PC-3 (cell line): ENCODE measurements at regions not wholly inside any gene's neighbourhood (a gene's known extent, or its start where the extent isn't known, plus 50 kb on each side); places are given as distances from the start of the nearest gene placed in this dataset.

Experiments
- ATAC-seq: fragments of 200-7000 bp; cut with Tn5 transposase; 2 replicates; pipeline ENCODE4 v1.9.1; 2020; ENCODE audit warnings: mild to moderate bottlenecking, moderate library complexity
- BruUV-seq: library from RNA; stranded (reverse); fragments of 400-500 nt; replicated peaks from 2 replicates; lab custom pipeline; 2021; lab: Mats Ljungman, UMichigan
- CTCF ChIA-PET: fragments of 300-600 bp; sonication (Branson Sonifier 250); formaldehyde crosslinking; loops from one replicate; lab custom pipeline; 2022; ENCODE audit warnings: antibody characterized with exemption; lab: Charles Lee
- POLR2A ChIA-PET: fragments of 300-600 bp; sonication (Branson Sonifier 250); formaldehyde crosslinking; loops from one replicate; lab custom pipeline; 2022; ENCODE audit warnings: antibody characterized with exemption; ENCODE audit not compliant: unreplicated experiment; lab: Charles Lee
- DNase-seq: peaks from one replicate; pipeline ENCODE4 v3.0.0-alpha.2; 2015
- H2AFZ ChIP-seq: fragments of 300-600 bp; sonication (generic); 2 replicates; pipeline ENCODE4 v1.6.0; 2016; ENCODE audit warnings: antibody characterized with exemption, low read length
- H3F3A ChIP-seq: fragments of 300-600 bp; sonication (generic); one replicate; pipeline ENCODE4 v1.6.0; 2017; ENCODE audit warnings: antibody characterized with exemption, low read length, control low read depth, mild to moderate bottlenecking; ENCODE audit not compliant: unreplicated experiment
- H3K27ac ChIP-seq: fragments of 300-600 bp; sonication (generic); 2 replicates; pipeline ENCODE4 v1.5.1; 2016; ENCODE audit warnings: mild to moderate bottlenecking, low read length
- H3K27me3 ChIP-seq: fragments of 300-600 bp; sonication (generic); 2 replicates; pipeline ENCODE4 v1.6.1; 2016; ENCODE audit warnings: low read length, mixed read lengths
- H3K36me3 ChIP-seq: fragments of 300-600 bp; sonication (generic); 2 replicates; pipeline ENCODE4 v1.6.1; 2016; ENCODE audit warnings: low read depth, mixed run types, low read length, mixed read lengths
- H3K4me1 ChIP-seq: fragments of 300-600 bp; sonication (generic); 2 replicates; pipeline ENCODE4 v1.5.1; 2016; ENCODE audit warnings: low read length; ENCODE audit not compliant: insufficient read depth
- H3K4me2 ChIP-seq: fragments of 300-600 bp; sonication (generic); 2 replicates; pipeline ENCODE4 v1.6.0; 2016; ENCODE audit warnings: low read length
- H3K4me3 ChIP-seq: fragments of 300-600 bp; sonication (generic); 2 replicates; pipeline ENCODE4 v1.5.1; 2016; ENCODE audit warnings: mild to moderate bottlenecking, low read length, mixed read lengths
- H3K79me2 ChIP-seq: fragments of 300-600 bp; sonication (generic); 2 replicates; pipeline ENCODE4 v1.6.1; 2017; ENCODE audit warnings: low read length, mixed read lengths
- H3K9ac ChIP-seq: fragments of 300-600 bp; sonication (generic); 2 replicates; pipeline ENCODE4 v1.6.0; 2016; ENCODE audit warnings: mild to moderate bottlenecking, low read length
- H3K9me2 ChIP-seq: fragments of 300-600 bp; sonication (generic); replicated peaks from 2 replicates; pipeline ENCODE4 v1.6.1; 2016; ENCODE audit warnings: mixed run types, low read length, mixed read lengths
- H3K9me3 ChIP-seq: fragments of 300-600 bp; sonication (generic); 2 replicates; pipeline ENCODE4 v1.6.1; 2016; ENCODE audit warnings: low read length, mixed read lengths
- H4K20me1 ChIP-seq: fragments of 300-600 bp; sonication (generic); 2 replicates; pipeline ENCODE4 v1.6.1; 2016; ENCODE audit warnings: low read length, mixed read lengths
- EZH2 ChIP-seq: fragments of 300-600 bp; sonication (generic); IDR thresholded peaks from one replicate; pipeline ENCODE4 v1.6.1; 2017; ENCODE audit warnings: antibody characterized with exemption, mild to moderate bottlenecking, low read length; ENCODE audit not compliant: unreplicated experiment
- EZH2phosphoT487 ChIP-seq: fragments of 300-600 bp; sonication (generic); IDR thresholded peaks from 2 replicates; pipeline ENCODE4 v1.6.1; 2018; ENCODE audit warnings: mild to moderate bottlenecking, antibody characterized with exemption, low read length, borderline replicate concordance
- intact Hi-C: fragments of 100-400 bp; cut with micrococcal nuclease; formaldehyde crosslinking; loops from 2 replicates; pipeline ENCODE4 v1.9.0; 2023
- TF ChIP-seq, protein P1 (sequence below): fragments of 300-600 bp; sonication (generic); conservative IDR thresholded peaks from 2 replicates; pipeline ENCODE4 v1.5.1; 2017; ENCODE audit warnings: antibody characterized with exemption, low read depth, mild to moderate bottlenecking, low read length

DNA sequence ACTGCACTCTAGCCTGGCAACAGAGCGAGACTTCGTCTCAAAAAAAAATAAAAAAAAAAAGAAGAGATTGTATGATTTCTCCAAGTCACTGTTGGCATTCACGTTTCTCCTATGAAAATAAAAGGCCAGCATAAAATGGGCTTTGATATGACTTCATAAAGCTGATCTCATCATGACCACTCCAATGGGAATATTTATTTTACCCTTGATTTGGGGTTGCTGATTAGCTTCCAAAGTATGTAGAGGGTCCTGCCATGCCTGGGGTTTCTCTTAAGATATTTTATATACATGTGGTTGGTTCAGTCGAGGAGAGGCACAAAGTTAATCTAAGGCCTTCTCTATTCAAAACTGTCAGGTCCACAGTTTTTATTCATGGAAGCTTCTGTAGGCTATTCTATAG is 247.0 kb upstream of the TNC start:
- Histone ChIP-seq H3K4me3 (no peak overlapping the region), H3K9me3 (no peaks in the 10 kb centered on the region), H3K4me1 (peaks cover 13% of the 10 kb centered on the region), H4K20me1 (no peaks in the 10 kb centered on the region), H3K4me2 (no peak overlapping the region), H3K79me2 (no peaks in the 10 kb centered on the region), H3K27ac (no peak overlapping the region), H2AFZ (no peak overlapping the region), H3K36me3 (no peaks in the 10 kb centered on the region), H3K27me3 (no peaks in the 10 kb centered on the region), H3K9ac (no peak overlapping the region), H3K9me2 (no peaks in the 10 kb centered on the region), H3F3A (no peaks in the 10 kb centered on the region)
- intact Hi-C loops = no loop called here
- no TSS peak for BruUV-seq
- POLR2A ChIA-PET = no interaction called here
- CTCF ChIA-PET = no interaction called here
- TF ChIP-seq, protein P1, sequence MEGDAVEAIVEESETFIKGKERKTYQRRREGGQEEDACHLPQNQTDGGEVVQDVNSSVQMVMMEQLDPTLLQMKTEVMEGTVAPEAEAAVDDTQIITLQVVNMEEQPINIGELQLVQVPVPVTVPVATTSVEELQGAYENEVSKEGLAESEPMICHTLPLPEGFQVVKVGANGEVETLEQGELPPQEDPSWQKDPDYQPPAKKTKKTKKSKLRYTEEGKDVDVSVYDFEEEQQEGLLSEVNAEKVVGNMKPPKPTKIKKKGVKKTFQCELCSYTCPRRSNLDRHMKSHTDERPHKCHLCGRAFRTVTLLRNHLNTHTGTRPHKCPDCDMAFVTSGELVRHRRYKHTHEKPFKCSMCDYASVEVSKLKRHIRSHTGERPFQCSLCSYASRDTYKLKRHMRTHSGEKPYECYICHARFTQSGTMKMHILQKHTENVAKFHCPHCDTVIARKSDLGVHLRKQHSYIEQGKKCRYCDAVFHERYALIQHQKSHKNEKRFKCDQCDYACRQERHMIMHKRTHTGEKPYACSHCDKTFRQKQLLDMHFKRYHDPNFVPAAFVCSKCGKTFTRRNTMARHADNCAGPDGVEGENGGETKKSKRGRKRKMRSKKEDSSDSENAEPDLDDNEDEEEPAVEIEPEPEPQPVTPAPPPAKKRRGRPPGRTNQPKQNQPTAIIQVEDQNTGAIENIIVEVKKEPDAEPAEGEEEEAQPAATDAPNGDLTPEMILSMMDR = no peak
- TF ChIP-seq EZH2 = no peak
- TF ChIP-seq EZH2phosphoT487 = no peak
- ATAC-seq (no peak), DNase-seq (no peak)

GRCh38 chr9:115367321-115367720 is 249.4 kb upstream of the TNC start:
- Histone ChIP-seq H3K27me3 (no peaks in the 10 kb centered on the region), H3K79me2 (no peaks in the 10 kb centered on the region), H4K20me1 (no peaks in the 10 kb centered on the region), H3K9me2 (no peaks in the 10 kb centered on the region), H3K4me3 (no peak overlapping the region), H2AFZ (no peak overlapping the region), H3K4me1 (peaks cover 19% of the 10 kb centered on the region), H3K4me2 (no peak overlapping the region), H3K27ac (peak overlapping the region; percentile 32), H3K9ac (no peak overlapping the region), H3K36me3 (no peaks in the 10 kb centered on the region), H3K9me3 (no peaks in the 10 kb centered on the region), H3F3A (no peaks in the 10 kb centered on the region)
- no peak for TF ChIP-seq EZH2phosphoT487
- TF ChIP-seq, protein P1 = no peak
- TF ChIP-seq EZH2 = no peak
- CTCF ChIA-PET = no interaction called here
- no peak for ATAC-seq
- no peak for DNase-seq
- POLR2A ChIA-PET = no interaction called here
- no TSS peak for BruUV-seq
- intact Hi-C loops = no loop called here

DNA sequence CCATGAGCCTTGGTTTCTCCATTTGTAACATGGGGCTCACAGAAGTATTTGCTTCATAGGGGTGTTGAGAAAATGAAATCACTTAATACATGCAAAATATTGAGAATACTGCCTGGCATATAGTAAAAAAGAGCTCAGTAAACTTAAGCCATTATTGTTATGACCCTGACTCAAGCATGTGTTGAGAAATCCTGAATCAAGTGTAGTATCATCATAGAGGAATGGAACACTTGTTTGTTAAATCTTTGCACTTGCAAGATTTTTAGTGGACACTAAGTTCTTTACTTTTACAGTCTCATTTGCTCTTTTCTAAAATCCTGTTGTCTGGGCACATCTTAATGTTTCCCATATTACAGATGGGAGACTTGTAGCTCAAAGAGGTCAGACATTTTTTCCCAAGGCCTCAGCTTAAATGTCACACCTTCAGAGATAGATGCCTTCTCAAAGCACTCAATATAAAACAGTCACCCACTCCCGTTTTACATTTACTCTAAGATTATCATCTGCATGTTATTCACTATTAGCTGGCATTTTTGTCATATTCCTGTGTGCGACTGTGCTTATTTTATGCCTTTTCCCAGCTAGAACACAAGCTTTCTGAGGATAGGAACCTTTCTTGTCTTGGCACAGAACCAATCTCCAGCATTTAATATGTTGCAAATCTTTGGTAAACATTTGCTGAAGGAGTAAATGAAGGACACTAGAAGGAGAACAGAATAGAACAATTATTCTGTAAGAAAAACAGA is 250.0 kb upstream of the TNC start:
- intact Hi-C loops = no loop called here

More for the DNA sequence above, 250.0 kb upstream of the TNC start:
- Histone ChIP-seq H3K9ac (no peak overlapping the region), H4K20me1 (no peaks in the 10 kb centered on the region), H3K9me2 (no peaks in the 10 kb centered on the region), H3K27me3 (no peaks in the 10 kb centered on the region), H3F3A (no peaks in the 10 kb centered on the region), H3K36me3 (no peaks in the 10 kb centered on the region), H3K27ac (peak overlapping the region; percentile 32), H3K4me3 (no peak overlapping the region), H3K79me2 (no peaks in the 10 kb centered on the region), H2AFZ (no peak overlapping the region), H3K4me1 (peaks cover 25% of the 10 kb centered on the region), H3K9me3 (no peaks in the 10 kb centered on the region), H3K4me2 (no peak overlapping the region)
- ATAC-seq (no peak; the same call in 1 of the 2 replicates), DNase-seq (peak; percentile 46)
- POLR2A ChIA-PET = no interaction called here
- CTCF ChIA-PET = no interaction called here
- BruUV-seq = no TSS peak
- TF ChIP-seq EZH2 (no peak), EZH2phosphoT487 (no peak)
- TF ChIP-seq, protein P1 = no peak
